ENCODE measurements at regions not wholly inside any gene's neighbourhood (a gene's known extent, or its start where the extent isn't known, plus 50 kb on each side); places are given as distances from the start of the nearest gene placed in this dataset.

- no peak for DNase-seq (ENCODE audit: low spot score)
- in situ Hi-C loops (cut with HindIII; ENCODE audit: low sequenced_read_pairs), result no loop called here
Measured at GRCh38 chr15:70530503-70530902, 232.9 kb downstream of the UACA start.

DNA sequence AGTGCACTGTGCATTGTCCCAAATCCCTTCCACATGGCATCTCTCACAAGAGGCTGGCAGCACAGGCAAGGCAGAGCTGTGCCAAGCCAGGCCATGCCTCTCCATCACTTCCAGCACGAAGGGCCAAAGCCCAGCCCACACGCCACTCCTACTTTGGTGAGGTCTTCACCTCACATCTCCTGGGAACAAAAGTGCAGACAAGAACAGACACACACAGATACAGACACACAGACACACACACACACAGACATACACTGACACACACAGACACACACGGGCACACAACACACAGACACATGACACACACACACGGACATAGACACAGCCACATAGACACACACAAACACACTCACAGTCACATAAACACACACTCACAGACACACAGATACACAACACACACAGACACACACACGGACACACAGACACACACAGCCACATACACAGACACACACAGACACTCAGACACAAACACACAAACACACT, 233.3 kb downstream of the UACA start:
- no peak for DNase-seq (ENCODE audit: low spot score)
- in situ Hi-C loops (cut with HindIII; ENCODE audit: low sequenced_read_pairs), result no loop called here

GRCh38 chr15:70528816-70529215, 234.5 kb downstream of the UACA start:
- in situ Hi-C loops (cut with HindIII; ENCODE audit: low sequenced_read_pairs), result no loop called here

DNA sequence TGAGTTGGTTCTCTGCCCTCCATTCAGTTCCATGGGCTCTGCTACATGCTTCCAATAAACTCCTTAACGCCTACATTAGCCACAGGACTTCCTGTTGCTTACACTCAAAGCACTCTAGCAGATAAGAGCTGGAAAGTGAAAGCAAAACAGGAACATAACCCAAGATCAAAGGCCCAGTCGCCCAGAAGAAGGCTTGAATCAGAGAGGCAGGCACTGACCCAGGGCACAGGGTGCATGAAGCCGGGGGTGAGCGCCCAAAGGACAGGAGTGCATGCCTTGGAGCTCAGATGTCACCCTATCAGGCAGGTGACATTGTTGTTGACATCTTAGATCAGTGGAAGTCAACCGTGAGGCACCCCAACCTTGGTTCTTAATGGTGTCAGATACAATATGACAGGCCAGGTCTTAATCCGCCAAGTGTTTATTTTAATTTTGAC, 235.1 kb downstream of the UACA start:
- DNase-seq (ENCODE audit: low spot score), result no peak
- in situ Hi-C loops (cut with HindIII; ENCODE audit: low sequenced_read_pairs), result no loop called here

More at GRCh38 chr15:70528816-70529215, 234.5 kb downstream of the UACA start:
- DNase-seq (ENCODE audit: low spot score), result no peak

DNA sequence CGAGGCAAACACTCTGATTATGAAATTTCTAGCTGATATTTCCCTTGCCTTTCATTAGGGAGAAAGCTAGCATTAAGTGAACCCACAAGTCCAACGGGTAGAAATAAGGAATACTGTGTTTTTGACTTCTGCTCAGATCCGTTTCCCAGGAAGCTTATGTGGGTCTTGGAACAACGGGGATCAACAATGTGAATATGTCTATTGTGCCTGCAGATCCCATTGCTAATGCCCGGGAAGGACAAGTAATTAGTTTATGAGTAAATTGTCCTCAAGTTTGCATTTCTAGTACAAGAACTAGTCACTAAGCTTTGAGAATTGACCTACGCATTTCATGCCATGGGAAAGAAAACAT, 236.4 kb downstream of the UACA start:
- in situ Hi-C loops (cut with HindIII; ENCODE audit: low sequenced_read_pairs), result no loop called here
- DNase-seq (ENCODE audit: low spot score), result no peak

GRCh38 chr15:70526221-70526973, 237.0 kb downstream of the UACA start:
- in situ Hi-C loops (cut with HindIII; ENCODE audit: low sequenced_read_pairs), result no loop called here
- DNase-seq (ENCODE audit: low spot score), result no peak

- in situ Hi-C loops (cut with HindIII; ENCODE audit: low sequenced_read_pairs), result no loop called here
- no peak for DNase-seq (ENCODE audit: low spot score)
Measured at GRCh38 chr15:70525551-70525950, 237.8 kb downstream of the UACA start.

- in situ Hi-C loops (cut with HindIII; ENCODE audit: low sequenced_read_pairs), result no loop called here
- DNase-seq (ENCODE audit: low spot score), result no peak
Measured at GRCh38 chr15:70524470-70524869, 238.9 kb downstream of the UACA start.

DNA sequence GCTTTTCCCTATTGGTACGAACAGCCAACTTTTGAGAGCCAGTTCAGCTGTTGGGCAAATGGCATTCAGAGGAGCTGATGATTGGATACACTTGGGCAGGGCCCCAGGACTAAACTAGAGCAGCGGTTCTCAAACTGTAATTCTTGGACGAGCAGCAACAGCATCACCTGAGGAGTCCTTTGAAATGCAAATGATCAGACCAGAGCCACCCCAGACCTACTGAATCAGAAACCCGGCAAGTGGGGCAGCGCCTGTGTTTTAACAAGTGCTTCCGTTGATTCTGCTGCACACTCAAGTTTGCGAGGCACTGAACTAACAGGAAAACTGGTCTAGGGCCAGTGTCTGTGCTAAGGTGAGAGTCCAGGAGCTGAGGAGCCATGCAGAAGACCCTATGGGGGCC, 239.7 kb downstream of the UACA start:
- in situ Hi-C loops (cut with HindIII; ENCODE audit: low sequenced_read_pairs), result no loop called here
- DNase-seq (ENCODE audit: low spot score), result no peak

DNA sequence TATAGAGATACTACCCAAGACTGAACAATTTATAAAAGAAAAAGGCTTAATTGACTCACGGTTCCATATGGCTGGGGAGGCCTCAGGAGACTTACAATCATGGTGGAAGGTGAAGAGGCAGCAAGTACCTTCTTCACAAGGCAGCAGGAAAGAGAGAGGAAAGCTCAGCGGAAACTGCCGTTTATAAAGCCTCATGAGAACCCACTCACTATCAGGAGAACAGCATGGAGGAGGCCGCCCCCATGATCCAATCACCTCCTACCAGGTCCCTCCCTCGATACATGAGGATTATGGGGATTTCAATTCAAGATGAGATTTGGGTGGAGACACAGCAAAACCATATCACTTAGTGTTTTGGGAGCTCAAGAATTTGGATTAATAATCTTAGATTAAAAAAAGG, 240.2 kb downstream of the UACA start:
- no peak for DNase-seq (ENCODE audit: low spot score)
- in situ Hi-C loops (cut with HindIII; ENCODE audit: low sequenced_read_pairs), result no loop called here

DNA sequence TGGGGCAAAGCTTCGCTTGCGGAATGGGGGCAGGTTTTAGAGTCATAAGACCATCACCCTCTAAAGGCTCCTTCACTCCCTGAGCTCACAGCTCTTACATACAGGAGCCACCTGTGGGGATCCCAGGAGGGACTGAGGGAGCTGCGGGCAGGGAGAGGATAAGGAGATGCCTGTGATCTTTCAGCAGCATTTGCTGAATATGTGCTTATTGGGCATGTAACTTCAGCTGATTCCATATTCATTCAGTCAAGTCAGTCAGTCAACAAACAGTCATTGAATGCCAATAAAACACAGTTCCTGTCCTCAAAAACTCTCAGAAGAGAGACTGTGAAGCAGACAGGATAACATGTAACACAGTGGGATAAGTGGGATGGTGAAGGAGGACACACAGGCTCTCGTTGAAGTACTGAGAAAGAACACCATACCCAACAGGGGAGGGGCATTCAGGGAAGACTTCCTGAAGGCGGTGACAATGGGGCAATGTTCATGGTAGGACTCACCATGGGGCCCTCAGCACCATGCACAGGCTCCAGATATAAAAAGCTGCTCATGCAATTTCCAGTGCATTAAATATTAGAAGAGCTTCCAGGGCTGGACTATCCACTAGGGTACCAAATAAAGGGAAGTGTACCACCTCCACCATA, 240.9 kb downstream of the UACA start:
- in situ Hi-C loops (cut with HindIII; ENCODE audit: low sequenced_read_pairs), result no loop called here
- DNase-seq (ENCODE audit: low spot score), result no peak

- in situ Hi-C loops (cut with HindIII; ENCODE audit: low sequenced_read_pairs), result no loop called here
- no peak for DNase-seq (ENCODE audit: low spot score)
Measured at GRCh38 chr15:70521576-70522322, 241.6 kb downstream of the UACA start.

GRCh38 chr15:70519616-70520015, 243.7 kb downstream of the UACA start:
- in situ Hi-C loops (cut with HindIII; ENCODE audit: low sequenced_read_pairs), result no loop called here
- no peak for DNase-seq (ENCODE audit: low spot score)

DNA sequence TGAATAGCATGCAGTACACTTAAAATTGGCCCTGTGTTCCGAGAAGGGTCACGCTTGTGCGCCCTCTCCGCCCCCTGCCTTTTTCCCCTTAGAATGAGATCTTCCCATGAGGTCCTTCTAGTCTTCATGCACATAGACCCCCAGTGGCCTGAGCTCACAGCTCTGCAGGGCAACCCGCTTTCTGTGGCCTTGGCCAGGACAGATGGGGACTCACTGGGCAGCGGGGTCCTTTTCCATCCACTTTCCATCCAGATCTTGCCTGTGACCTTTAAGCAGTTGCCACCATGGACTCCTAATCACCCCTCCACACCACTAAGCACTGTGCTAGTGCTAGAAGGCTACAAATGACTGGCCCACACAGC, 244.4 kb downstream of the UACA start:
- in situ Hi-C loops (cut with HindIII; ENCODE audit: low sequenced_read_pairs), result no loop called here
- no peak for DNase-seq (ENCODE audit: low spot score)

DNA sequence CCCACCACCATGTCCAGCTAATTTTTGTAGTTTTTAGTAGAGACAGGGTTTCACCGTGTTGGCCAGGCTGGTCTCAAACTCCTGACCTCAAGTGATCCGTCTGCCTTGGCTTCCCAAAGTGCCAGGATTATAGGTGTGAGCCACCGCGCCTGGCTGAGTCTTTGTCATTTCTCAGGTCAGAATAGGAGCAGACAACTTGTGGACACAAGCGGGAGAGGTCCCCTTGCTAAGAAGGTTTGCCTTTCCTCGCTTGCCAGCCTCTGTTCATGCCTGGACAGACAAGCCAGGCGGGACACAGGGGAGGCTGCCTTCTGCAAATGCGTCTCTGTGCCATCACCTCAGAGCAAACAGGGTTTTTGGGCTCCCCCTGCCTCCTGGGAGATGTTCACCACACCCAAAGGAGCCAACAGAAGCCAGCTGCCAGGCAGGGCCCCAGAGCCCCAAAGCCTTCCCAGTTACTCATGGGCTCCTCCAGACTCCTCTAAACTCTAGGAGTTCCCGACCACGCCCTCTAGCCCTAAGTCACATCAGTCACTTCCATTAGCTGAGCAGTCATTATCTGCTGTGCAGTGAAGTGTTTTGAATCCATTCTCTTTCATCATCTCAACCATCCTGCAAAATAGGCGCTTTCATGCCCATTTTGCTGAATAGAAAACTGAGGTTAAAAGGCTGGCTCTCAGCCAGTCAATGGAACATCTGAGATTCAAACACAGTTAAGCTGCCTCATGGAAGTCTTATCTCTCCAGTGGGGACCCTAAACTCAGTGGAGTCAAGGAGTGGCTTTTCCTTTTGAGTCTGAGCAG, 245.0 kb downstream of the UACA start:
- no peak for DNase-seq (ENCODE audit: low spot score)
- in situ Hi-C loops (cut with HindIII; ENCODE audit: low sequenced_read_pairs), result no loop called here

- DNase-seq (ENCODE audit: low spot score), result no peak
- in situ Hi-C loops (cut with HindIII; ENCODE audit: low sequenced_read_pairs), result no loop called here
Measured at GRCh38 chr15:70517194-70517590, 246.2 kb downstream of the UACA start.

GRCh38 chr15:70516408-70517193, 246.8 kb downstream of the UACA start:
- in situ Hi-C loops (cut with HindIII; ENCODE audit: low sequenced_read_pairs), result no loop called here
- DNase-seq (ENCODE audit: low spot score), result no peak

GRCh38 chr15:70514251-70514650, 249.1 kb downstream of the UACA start:
- DNase-seq (ENCODE audit: low spot score), result no peak
- in situ Hi-C loops (cut with HindIII; ENCODE audit: low sequenced_read_pairs), result no loop called here

DNA sequence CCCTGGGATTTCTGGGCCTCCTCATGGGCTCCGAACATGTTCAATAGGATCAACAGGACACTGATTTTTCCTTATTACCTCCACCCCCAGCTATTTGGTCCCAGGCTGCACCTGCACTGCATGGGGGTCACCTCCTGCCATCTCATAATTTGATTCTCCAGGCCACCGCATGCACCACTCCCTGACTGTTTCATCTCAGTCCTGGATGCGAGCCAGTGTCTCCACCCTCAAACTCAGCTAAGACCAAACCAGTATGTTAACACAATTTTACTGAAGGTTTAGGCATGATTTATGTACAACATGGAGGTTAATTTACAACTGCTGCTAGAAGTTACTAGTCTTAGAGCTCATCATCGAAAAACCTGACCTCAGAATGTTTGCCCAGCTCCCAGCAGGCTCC, 249.5 kb downstream of the UACA start:
- DNase-seq (ENCODE audit: low spot score), result no peak
- in situ Hi-C loops (cut with HindIII; ENCODE audit: low sequenced_read_pairs), result no loop called here

Measured in G401 (cell line).